Hippocampal formation (tissue), 2 donors: ENCODE measurements at regions not wholly inside any gene's neighbourhood (a gene's known extent, or its start where the extent isn't known, plus 50 kb on each side); places are given as distances from the start of the nearest gene placed in this dataset.
"Not testable (repeated sequence)": the region's sequence is repeated elsewhere in the genome, so short reads cannot be mapped to it uniquely, and the experiment has no call there.

Experiments
- DNase-seq, 2 donors: peaks; one replicate each; lab custom pipeline; 2025; lab: John Stamatoyannopoulos, UW

GRCh38 chr12:63040526-63041220, 105.7 kb upstream of the PPM1H start:
- no peak for DNase-seq

GRCh38 chr12:63038713-63039100, 103.8 kb upstream of the PPM1H start:
- DNase-seq: no peak

- no peak for DNase-seq
Observed at GRCh38 chr12:63037746-63038712, 103.1 kb upstream of the PPM1H start.

- DNase-seq: no peak
Observed at GRCh38 chr12:63036974-63037335, 102.0 kb upstream of the PPM1H start.

- DNase-seq: no peak
Observed at GRCh38 chr12:63036216-63036973, 101.4 kb upstream of the PPM1H start.

GRCh38 chr12:63034601-63035000, 99.7 kb upstream of the PPM1H start:
- no peak for DNase-seq

- DNase-seq: no peak
Observed at GRCh38 chr12:63029676-63030075, 94.7 kb upstream of the PPM1H start.

GRCh38 chr12:63028951-63029350, 94.0 kb upstream of the PPM1H start:
- no peak for DNase-seq

- no peak for DNase-seq
Observed at GRCh38 chr12:63025116-63025515, 90.2 kb upstream of the PPM1H start.

GRCh38 chr12:63023926-63024325, 89.0 kb upstream of the PPM1H start:
- DNase-seq: no peak

- no peak for DNase-seq
Observed at GRCh38 chr12:63021116-63021515, 86.2 kb upstream of the PPM1H start.

- no peak for DNase-seq
Observed at GRCh38 chr12:63020269-63020668, 85.3 kb upstream of the PPM1H start.

- no peak for DNase-seq
Observed at GRCh38 chr12:63018273-63018672, 83.3 kb upstream of the PPM1H start.

- DNase-seq: no peak
Observed at GRCh38 chr12:63013302-63013701, 78.4 kb upstream of the PPM1H start.

- no peak for DNase-seq
Observed at GRCh38 chr12:63010698-63011097, 75.7 kb upstream of the PPM1H start.

- DNase-seq: no peak
Observed at GRCh38 chr12:63008372-63008771, 73.4 kb upstream of the PPM1H start.

- DNase-seq: no peak
Observed at GRCh38 chr12:63007726-63008125, 72.8 kb upstream of the PPM1H start.

GRCh38 chr12:63006536-63006935, 71.6 kb upstream of the PPM1H start:
- DNase-seq: no peak

GRCh38 chr12:63005382-63005781, 70.4 kb upstream of the PPM1H start:
- DNase-seq: no peak

GRCh38 chr12:63003223-63003819, 68.4 kb upstream of the PPM1H start:
- no peak for DNase-seq

- DNase-seq: not testable (repeated sequence)
Observed at GRCh38 chr12:63002059-63002458, 67.1 kb upstream of the PPM1H start.

- DNase-seq: no peak
Observed at GRCh38 chr12:62998454-62998853, 63.5 kb upstream of the PPM1H start.
